ENCODE measurements at regions not wholly inside any gene's neighbourhood (a gene's known extent, or its start where the extent isn't known, plus 50 kb on each side); places are given as distances from the start of the nearest gene placed in this dataset.

DNA sequence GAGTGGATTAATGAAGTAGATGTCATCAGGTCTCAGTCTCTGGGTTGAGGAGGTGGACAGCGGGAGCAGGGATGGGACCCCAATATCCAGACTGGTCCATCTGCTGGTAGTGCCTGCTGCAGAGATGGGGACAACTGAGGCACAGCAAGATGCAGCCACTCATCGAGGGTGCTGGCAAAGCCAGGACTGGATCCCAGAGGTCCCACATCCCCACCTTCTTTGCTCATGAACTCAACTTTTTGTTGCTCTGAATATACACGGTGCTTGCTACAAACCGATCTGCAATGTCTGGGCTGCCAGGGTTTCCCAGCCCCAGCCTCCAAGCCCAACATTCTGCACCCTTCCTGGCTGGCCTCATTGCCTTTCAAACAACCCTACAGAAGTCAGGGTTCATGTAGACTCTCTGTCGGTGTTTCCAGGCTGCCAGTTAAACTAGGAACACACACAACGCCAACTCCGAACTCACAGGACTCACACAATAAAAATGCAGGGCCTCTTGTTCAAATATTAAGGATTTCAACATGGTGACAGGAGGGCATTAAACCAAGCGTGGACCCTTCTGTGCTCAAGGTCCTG, 168.2 kb downstream of the MN1 start:
- DNase-seq, result no peak

GRCh38 chr22:27634043-27634740, 167.4 kb downstream of the MN1 start:
- DNase-seq, result no peak

GRCh38 chr22:27635435-27635834, 166.1 kb downstream of the MN1 start:
- DNase-seq, result no peak

DNA sequence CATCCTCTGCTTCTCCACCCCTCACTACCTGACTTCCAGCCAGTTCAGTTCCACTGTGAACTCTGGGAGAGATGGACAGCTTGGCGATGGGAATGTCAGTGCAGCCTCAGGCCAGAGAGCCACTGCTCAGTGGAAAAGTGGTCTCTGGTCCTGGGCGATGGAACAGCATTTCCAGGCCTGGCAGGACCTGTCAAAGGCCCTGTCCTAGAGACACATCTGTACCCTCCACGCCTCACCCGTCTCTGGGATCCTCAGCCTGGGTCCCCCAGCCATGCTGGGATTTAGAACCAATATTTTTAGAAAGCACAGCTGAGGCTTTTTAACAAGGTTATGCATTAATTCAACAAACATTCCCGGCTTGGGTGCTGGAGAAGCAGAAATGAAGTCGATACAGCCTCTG, 165.7 kb downstream of the MN1 start:
- no peak for DNase-seq

- DNase-seq, result no peak
These were observed 164.6 kb downstream of the MN1 start for GRCh38 chr22:27636716-27637508.

DNA sequence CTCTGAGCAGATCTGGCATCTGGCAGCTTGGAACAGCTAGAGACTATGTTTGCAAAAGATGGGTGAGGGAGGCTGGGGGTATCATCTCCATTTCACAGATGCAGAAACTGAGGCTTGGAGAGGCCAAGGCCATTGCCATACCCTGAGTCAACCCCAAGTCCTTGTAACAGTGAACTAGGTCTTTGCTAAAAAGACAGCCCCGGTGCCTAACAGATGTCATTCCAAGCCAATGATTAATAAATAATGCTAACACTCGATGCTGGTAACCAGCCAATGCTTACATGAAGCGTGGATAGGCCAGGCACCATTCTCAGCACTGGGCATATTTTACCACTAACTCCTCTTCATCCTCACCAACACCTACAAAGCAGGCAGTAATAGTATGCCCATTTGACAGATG, 164.0 kb downstream of the MN1 start:
- DNase-seq, result no peak

GRCh38 chr22:27638329-27639233, 163.0 kb downstream of the MN1 start:
- no peak for DNase-seq

DNA sequence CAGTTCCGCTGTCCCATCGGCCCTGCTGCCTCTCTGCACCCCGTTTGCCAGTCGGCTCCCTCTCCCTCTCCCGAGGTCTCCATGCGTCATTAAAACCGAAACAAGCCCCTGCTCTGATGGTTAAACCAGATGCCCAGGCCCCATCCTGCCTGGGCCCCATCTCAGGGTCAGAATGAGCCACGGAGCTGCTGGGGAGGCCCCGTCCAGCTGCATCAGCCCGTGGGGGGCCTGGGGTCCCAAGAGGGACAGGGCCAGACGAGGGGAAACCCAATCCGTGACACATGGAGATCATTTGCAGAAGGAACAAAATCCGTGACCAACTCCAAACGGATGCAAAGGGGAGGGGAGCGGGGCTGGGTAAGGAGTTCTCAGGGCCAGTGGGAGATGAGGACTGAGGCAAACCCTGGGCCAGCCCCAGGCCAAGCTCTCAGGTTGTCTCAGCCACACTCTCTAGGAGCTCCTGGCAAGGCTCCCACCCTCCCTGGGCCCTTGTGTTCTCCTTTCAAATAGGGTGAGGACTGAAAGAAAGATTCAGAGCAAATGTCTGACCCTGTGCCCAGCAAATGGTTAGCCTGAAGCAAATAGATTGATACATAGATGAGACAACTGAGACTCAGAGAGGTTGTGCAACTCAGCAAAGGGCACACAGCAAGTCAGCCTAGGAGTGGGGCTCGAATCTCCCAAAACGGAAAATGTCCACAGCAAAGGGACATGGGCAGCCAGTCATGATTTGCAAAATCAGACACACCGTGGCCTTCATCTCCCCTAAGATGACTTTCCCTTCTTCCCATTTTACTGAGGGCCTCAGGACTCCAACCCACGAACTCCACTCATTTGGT, 162.1 kb downstream of the MN1 start:
- DNase-seq, result peak; percentile 63

DNA sequence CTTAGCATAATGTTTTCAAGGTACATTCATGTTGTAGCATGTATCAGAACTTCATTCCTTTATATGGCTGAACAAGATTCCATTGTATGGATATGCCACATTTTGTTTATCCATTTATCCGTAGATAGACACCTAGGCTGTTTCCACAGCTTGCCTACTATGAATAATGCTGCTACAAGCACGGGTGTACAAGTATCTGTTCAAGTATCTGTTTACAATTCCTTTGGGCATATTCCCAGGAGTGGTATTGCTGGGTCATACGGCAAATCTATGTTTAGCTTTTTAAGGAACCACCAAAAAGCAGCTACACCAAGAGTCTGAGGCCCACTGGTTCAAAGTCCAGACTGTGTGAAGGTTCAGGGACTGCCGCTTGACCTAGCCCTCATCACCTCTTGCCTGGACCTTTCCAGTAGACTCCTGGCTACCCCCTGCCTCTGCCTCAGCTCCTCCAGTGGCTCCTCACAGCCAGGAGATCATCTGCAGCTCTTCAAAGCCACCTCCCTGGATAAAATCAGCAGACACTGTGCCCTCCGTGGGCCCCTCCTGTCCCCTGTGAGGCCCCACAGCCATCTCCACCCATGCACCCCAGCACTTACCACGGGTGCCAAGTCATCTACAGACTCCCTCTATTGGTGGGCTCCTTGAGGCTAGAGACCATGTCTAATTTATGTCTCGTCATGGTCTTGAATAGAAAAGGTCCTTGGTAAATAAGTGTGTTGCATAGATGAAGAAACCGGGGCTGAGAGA, 160.3 kb downstream of the MN1 start:
- peak; percentile 56 for DNase-seq

DNA sequence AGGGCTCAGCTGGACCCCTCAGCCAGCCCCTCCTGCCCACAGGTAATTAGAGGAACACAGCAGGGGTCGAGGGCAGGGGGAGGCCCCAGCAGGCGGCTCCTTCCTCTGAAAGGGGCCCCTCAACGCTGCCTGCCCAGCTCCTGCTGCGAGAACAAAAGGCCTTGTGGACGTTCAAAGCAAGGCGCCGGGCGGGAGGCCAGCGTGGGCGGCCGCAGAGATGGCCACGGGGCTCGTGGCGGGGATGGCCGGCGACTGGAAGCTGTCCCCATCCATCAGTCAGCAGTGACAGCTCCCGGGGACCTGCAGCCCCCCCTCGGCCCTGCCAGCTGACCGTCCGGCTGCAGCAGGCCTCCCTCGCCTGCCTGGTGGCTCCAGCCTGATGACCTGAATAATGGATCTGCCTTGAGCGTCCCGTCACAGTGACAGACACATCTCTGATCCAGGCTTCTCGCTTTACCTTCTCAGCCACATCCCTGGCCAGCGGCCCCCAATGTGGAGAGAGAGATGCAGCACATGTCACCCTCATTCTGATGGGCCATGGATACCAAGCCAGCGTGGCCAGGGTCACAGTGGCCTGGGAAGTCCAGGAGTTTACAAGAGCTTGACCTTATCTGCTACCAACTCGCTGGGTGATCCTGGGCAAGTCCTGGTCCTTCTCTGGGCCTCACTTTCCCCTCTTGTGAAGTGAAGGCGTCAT, 159.3 kb downstream of the MN1 start:
- DNase-seq, result peak; percentile 79

DNA sequence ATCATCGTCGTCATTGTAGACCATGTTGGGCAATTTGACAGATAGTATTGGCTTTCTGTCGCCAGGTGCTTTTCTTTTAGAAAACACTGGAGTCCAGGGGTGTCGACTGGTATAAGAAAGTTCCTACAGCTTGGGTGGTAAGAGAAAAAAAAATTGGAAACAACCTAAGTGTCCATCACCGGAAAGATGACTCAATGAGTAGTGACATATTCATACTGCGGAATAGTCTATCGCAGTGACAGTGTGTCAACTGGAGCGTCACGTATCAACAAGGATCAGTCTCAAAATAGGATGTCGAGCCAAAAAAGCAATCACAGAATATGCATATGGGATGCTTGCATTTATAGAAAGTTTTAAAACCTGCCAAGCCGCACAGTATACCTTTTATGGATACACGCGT, 157.6 kb downstream of the MN1 start:
- peak; percentile 73 for DNase-seq

DNA sequence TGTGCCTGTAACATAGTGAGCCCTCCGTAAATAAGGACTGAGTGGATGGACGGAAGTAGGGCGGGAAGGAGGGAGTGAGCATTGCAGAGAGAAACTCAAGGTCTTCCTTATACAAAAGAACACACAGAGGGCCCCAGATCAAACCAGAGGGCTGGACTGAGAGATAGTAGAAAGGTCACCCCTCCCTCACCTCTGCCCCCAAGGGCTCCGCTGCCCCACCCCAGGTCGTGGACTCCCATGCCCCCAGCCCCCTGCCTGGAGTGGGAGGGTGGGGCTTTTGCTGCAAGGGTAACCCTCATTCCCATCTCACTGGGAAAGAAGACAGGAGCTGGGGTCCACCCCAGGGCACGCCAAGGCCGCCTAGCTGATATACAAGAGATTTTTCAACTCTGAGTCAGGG, 157.0 kb downstream of the MN1 start:
- DNase-seq, result no peak

DNA sequence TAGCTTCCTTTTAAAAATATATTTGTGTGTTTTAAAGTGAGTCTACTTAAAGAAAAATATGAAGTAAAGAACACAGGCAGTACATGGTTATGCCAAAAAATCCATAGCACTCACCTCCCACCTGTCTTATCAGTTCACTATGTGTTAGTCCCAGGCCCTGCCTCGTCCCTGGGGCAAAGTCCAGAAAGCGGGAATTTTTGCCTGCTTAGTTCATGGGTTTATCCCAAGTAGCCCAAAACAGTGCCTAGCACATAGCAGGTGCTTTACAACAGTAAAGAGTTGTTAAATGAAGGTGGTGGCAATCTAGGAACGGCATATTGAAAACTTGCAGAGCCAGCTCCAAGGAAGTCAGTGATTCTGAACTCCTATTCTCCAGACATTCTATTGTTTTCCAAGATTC, 154.0 kb downstream of the MN1 start:
- no peak for DNase-seq

DNA sequence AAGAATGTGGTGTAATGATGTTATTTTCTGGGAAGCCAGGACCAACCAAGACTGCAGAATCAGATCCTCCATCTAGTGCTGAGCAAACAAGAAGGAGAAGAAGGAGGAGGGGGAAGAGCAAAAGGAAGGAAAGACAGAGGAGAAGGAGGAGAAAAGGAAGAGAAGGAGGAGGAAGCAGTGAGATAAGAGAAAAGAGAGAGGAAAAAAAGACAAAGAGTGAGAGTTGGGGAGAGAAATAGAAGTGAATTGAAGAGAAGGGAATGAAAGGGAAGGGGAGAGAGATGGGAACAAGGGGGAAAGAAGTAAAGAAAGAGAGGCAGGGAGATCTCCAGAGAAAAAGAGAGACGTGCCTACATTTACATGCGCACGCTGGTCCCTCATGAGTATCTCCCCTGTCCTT, 153.5 kb downstream of the MN1 start:
- DNase-seq, result no peak

DNA sequence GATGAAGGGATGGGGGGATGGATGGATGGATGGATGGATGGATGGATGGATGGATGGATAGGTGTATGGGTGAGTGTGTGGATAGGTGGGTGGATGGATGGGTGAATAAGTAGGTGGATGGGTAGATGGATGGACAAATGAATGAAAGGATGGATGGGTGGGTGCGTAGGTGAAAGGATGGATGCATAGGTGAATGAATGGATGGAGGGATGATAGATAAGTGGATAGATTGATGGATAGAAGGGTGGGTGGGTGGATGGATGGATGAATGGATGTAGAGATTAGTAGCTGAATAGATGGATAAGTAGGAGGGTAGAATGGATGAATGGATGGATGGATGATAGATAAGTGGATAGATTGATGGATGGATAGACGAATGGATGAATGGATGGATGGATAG, 152.7 kb downstream of the MN1 start:
- DNase-seq, result no peak

- DNase-seq, result no peak
These were observed 151.0 kb downstream of the MN1 start for GRCh38 chr22:27650572-27650971.

DNA sequence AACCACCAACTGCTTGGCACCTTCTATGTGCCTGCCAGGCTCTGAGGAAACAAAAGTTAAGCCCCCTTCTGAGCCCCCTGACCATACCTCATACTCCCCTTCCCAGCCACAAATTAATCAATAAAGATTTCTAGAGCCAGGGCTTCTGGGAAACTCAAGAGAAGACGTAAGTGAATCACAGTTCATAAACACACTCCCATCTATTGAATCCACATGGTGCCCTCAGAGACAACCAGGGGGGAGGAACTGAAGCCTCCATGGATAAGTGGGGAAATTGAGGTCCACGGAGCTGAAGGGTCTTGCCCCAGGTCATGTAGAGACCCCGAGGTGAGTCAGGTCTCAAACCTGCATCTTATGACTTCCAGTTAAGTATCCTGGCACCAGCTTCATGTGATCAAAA, 150.6 kb downstream of the MN1 start:
- no peak for DNase-seq

- DNase-seq, result no peak
These were observed 150.1 kb downstream of the MN1 start for GRCh38 chr22:27651486-27651885.

GRCh38 chr22:27654546-27655445, 146.8 kb downstream of the MN1 start:
- no peak for DNase-seq

Measured in eye (tissue), 1 donor.